ENCODE measurements at regions not wholly inside any gene's neighbourhood (a gene's known extent, or its start where the extent isn't known, plus 50 kb on each side); places are given as distances from the start of the nearest gene placed in this dataset.

DNA sequence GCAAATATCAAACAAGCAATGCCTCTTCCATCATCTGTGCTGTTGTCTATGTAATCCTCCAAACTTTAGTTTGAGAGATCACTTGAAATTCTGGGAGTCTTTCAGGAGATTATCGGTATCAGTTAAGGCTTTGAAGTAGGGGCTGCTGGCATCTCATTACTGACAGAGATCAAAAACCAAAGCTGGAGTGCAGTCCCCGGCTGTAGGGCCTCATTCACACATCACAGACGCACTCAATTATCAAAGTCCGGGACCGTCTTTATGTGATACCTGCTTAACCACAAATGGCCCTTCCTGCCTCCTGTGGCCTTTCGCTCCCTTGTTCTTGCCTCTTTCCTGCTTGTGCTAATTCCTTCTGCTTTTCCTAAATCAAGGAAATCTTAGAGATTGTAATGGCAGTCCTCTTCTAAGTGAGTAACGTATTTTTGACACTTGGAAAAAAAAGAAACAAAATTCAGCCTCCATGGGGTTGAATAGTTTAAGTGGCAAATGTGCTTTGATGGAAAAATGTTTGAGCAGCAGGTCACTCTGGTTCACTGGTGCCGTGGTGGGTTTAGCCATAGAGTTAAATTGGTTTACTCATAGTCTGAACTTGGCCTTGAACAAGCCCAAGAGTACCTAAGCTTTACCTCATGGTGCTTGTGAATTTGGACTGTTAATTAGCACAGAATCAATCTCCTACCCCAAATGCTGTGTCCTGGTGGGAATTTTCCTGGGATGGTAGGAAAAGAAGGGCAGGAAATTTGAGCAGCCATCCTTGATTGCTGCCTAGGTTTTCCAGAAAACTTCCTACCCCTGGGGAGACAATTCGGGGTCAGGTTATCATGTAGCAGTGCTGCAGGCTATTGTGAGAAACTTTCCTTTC lies 178.9 kb upstream of the LYZL1 start:
- TF ChIP-seq POLR2A (IDR thresholded peaks at IDR 0.05): no peak
- TF ChIP-seq, protein P1, sequence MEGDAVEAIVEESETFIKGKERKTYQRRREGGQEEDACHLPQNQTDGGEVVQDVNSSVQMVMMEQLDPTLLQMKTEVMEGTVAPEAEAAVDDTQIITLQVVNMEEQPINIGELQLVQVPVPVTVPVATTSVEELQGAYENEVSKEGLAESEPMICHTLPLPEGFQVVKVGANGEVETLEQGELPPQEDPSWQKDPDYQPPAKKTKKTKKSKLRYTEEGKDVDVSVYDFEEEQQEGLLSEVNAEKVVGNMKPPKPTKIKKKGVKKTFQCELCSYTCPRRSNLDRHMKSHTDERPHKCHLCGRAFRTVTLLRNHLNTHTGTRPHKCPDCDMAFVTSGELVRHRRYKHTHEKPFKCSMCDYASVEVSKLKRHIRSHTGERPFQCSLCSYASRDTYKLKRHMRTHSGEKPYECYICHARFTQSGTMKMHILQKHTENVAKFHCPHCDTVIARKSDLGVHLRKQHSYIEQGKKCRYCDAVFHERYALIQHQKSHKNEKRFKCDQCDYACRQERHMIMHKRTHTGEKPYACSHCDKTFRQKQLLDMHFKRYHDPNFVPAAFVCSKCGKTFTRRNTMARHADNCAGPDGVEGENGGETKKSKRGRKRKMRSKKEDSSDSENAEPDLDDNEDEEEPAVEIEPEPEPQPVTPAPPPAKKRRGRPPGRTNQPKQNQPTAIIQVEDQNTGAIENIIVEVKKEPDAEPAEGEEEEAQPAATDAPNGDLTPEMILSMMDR (IDR thresholded peaks at IDR 0.05): no peak

Measured in stomach (tissue), 4 donors.